Testis (tissue), 2 donors: ENCODE measurements at regions not wholly inside any gene's neighbourhood (a gene's known extent, or its start where the extent isn't known, plus 50 kb on each side); places are given as distances from the start of the nearest gene placed in this dataset.

Source experiments
- DNase-seq: peaks from one replicate; pipeline ENCODE4 v3.0.0-alpha.2; 2019
- H3K27ac ChIP-seq, 2 donors: fragments of 200-600 bp; sonication (generic); one replicate each; pipeline ENCODE4 v1.5.1; 2019
- H3K27me3 ChIP-seq: fragments of 200-600 bp; sonication (generic); one replicate; pipeline ENCODE4 v1.5.1; 2019
- H3K36me3 ChIP-seq: fragments of 200-600 bp; sonication (generic); one replicate; pipeline ENCODE4 v1.5.1; 2017; ENCODE audit warnings: low read depth; ENCODE audit errors: missing control alignments
- H3K4me1 ChIP-seq: fragments of 200-600 bp; sonication (generic); one replicate; pipeline ENCODE4 v1.5.1; 2019
- H3K4me3 ChIP-seq, 2 donors: fragments of 200-600 bp; sonication (generic); one replicate each; pipeline ENCODE4 v1.5.1; 2017 to 2019
- H3K9me3 ChIP-seq: fragments of 200-600 bp; sonication (generic); one replicate; pipeline ENCODE4 v1.5.1; 2017
- POLR2A ChIP-seq: fragments of 450-650 bp; IDR thresholded peaks from one replicate; pipeline ENCODE4 v1.6.1; 2017; ENCODE audit warnings: antibody characterized with exemption, mild to moderate bottlenecking, moderate library complexity
- WGBS, 2 donors: methylation state at CpG; one replicate each; pipeline ENCODE4 v1.1.5; 2018; 5-methylcytosine and 5-hydroxymethylcytosine counted together
- intact Hi-C: fragments of 100-400 bp; cut with DNase I; formaldehyde crosslinking; loops from one replicate; pipeline ENCODE4 v1.15.1; 2023; ENCODE audit warnings: low total_unique reads
- TF ChIP-seq, protein P1 (sequence below), 3 experiments: fragments of 450-650 bp in 2 of 3; fragments of 200-600 bp in 1 of 3; sonication (generic) in 1 of 3; IDR thresholded peaks; one replicate each; pipeline ENCODE4 v1.5.1; 2016 to 2019; ENCODE audit warnings: antibody characterized with exemption in 3 of 3, mild to moderate bottlenecking in 2 of 3, moderate library complexity in 1 of 3

DNA sequence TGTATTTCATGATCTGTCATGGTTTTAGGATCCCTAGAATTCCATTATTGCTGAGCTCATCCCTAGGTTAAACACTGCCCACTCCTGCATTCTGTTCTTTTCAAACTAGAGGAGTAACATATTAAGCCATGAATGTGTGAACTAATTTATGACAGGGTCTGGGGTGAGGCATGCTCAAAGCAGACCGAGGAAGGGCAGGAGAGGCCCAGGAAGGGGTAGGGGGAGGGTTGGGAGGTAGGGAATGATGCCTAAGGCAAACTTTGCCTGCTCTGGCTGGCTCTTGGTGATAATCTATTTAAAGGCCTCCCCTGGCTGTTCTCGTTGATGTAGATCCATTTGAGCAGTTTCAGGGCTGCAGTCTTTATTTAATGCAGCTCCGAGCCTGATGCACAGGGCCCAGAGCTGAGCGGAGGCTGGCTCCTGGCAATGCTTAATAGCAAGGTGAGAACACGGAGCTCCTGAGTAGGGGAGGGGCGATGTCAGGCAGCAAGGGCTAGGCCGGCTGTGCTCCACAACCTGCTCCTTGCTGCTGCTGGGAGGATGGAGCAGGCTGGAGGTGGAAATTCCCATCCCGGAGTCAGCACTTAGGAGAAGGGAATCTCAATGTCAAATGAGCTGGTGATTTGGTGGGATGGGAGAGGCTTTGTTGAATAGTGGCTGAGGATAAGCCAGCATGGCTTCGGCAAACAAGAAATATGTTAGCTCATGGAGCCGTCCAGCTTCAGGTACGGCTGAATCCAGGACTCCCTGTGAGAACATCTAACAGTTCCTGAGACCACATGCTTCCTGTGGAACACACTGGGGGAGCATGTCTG is 73.2 kb upstream of the UNC5A start:
- no peaks in the 10 kb centered on the region for H3K27me3 ChIP-seq
- H3K9me3 ChIP-seq = no peaks in the 10 kb centered on the region
- intact Hi-C loops = no loop called here
- no peaks in the 10 kb centered on the region for H3K36me3 ChIP-seq
- no peak overlapping the region for H3K27ac ChIP-seq
- no peaks in the 10 kb centered on the region for H3K4me1 ChIP-seq
- H3K4me3 ChIP-seq = no peak overlapping the region
- no peak for DNase-seq
- 68 to 73% methylated on average over 11 of the region's 11 CpGs for WGBS, 2 donors
- TF ChIP-seq, protein P1, sequence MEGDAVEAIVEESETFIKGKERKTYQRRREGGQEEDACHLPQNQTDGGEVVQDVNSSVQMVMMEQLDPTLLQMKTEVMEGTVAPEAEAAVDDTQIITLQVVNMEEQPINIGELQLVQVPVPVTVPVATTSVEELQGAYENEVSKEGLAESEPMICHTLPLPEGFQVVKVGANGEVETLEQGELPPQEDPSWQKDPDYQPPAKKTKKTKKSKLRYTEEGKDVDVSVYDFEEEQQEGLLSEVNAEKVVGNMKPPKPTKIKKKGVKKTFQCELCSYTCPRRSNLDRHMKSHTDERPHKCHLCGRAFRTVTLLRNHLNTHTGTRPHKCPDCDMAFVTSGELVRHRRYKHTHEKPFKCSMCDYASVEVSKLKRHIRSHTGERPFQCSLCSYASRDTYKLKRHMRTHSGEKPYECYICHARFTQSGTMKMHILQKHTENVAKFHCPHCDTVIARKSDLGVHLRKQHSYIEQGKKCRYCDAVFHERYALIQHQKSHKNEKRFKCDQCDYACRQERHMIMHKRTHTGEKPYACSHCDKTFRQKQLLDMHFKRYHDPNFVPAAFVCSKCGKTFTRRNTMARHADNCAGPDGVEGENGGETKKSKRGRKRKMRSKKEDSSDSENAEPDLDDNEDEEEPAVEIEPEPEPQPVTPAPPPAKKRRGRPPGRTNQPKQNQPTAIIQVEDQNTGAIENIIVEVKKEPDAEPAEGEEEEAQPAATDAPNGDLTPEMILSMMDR (IDR thresholded peaks at IDR 0.05) = no peak
- no peak for TF ChIP-seq POLR2A

- intact Hi-C loops = no loop called here
- no peaks in the 10 kb centered on the region for H3K9me3 ChIP-seq
- WGBS, 2 donors = 80 to 84% methylated on average over 21 of the region's 21 CpGs
- no peaks in the 10 kb centered on the region for H3K4me1 ChIP-seq
- no peak for TF ChIP-seq POLR2A
- TF ChIP-seq, protein P1 (IDR thresholded peaks at IDR 0.05) = no peak
- DNase-seq = no peak
- no peaks in the 10 kb centered on the region for H3K36me3 ChIP-seq
- no peaks in the 10 kb centered on the region for H3K27me3 ChIP-seq
- no peak overlapping the region for H3K27ac ChIP-seq
- H3K4me3 ChIP-seq = no peak overlapping the region
Measured at GRCh38 chr5:176737746-176738636, 72.4 kb upstream of the UNC5A start.

- no peak for TF ChIP-seq POLR2A
- TF ChIP-seq, protein P1 (IDR thresholded peaks at IDR 0.05) = no peak
- Histone ChIP-seq H3K27ac (no peak overlapping the region), H3K4me1 (peaks cover 4% of the 10 kb centered on the region), H3K36me3 (no peaks in the 10 kb centered on the region), H3K9me3 (no peaks in the 10 kb centered on the region), H3K4me3 (no peak overlapping the region), H3K27me3 (no peaks in the 10 kb centered on the region)
- 72 to 75% methylated on average over 10 of the region's 10 CpGs for WGBS, 2 donors
- intact Hi-C loops = no loop called here
- DNase-seq = no peak
Measured at GRCh38 chr5:176738637-176739250, 71.6 kb upstream of the UNC5A start.

GRCh38 chr5:176739461-176740051 is 70.8 kb upstream of the UNC5A start:
- Histone ChIP-seq H3K9me3 (no peaks in the 10 kb centered on the region), H3K4me3 (no peak overlapping the region), H3K27me3 (no peaks in the 10 kb centered on the region), H3K27ac (no peak overlapping the region), H3K4me1 (peaks cover 4% of the 10 kb centered on the region), H3K36me3 (no peaks in the 10 kb centered on the region)
- intact Hi-C loops = no loop called here
- TF ChIP-seq POLR2A = no peak
- TF ChIP-seq, protein P1 (IDR thresholded peaks at IDR 0.05) = no peak
- WGBS, 2 donors = 28 to 34% methylated on average over 19 to 26 of the region's 26 CpGs
- no peak for DNase-seq
